GM18505 (cell line): ENCODE measurements at regions not wholly inside any gene's neighbourhood (a gene's known extent, or its start where the extent isn't known, plus 50 kb on each side); places are given as distances from the start of the nearest gene placed in this dataset.

ENCODE experiments used
- ATAC-seq: cut with Tn5 transposase; IDR thresholded peaks from one replicate; pipeline ENCODE4 v1.9.1; 2021; ENCODE audit not compliant: unreplicated experiment
- POLR2A ChIP-seq: IDR thresholded peaks from 4 replicates; pipeline ENCODE4 v1.6.1; 2011; ENCODE audit warnings: borderline replicate concordance; ENCODE audit not compliant: insufficient read depth, insufficient read length; ENCODE audit errors: extremely low read depth

DNA sequence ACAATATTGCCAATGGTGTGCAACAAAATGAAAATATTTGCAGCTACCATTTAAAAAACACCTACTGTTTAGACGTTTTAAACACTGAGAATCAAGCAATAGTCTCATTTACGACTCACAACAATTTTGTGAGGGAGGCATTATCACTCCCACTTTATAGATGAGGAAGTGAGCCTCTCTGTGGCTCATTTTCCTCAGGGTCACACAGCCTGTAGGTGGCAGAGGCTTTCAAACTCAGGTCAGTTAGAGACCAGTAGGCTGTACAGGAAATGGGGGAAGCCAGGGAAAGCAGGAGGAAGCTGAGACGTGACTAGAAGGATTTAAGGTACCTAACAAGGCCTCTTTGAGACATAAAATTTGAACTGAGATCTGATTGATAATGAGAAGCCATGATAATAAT is 95.0 kb upstream of the ZNF521 start:
- no peak for TF ChIP-seq POLR2A
- ATAC-seq: no peak

GRCh38 chr18:25445430-25445829 is 93.5 kb upstream of the ZNF521 start:
- ATAC-seq: no peak
- no peak for TF ChIP-seq POLR2A

GRCh38 chr18:25443776-25444175 is 91.8 kb upstream of the ZNF521 start:
- no peak for TF ChIP-seq POLR2A
- ATAC-seq: no peak

DNA sequence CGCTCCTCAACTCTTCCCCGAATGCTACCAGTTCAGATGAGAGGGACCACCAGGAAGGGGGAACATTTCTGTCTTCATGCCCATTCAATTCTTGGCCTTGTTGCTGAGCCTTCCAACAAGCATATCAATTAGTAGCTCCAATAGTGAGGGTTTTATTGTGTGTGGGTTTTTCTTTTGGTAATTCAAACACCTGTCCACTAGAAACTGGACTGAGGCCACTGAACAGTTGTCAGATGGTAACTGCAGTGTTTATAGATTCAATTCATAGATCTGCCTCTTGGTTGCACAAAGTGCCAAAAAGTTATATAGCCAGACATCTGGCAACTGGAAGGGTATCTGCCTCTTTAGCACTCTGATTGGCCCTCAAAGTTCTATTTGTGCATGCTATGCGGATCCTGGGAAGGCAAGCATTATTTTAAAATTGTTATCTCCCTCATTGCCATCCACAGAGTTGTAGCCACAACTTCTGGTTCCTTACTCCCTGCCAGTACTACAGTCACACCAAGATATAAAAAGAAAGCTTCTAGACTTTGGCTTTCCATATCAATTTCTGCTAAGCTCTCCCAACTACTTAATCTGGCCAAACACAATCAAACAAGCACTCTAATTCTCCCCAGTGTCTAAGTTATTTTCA is 83.3 kb upstream of the ZNF521 start:
- no peak for TF ChIP-seq POLR2A
- ATAC-seq: no peak

GRCh38 chr18:25434745-25435144 is 82.8 kb upstream of the ZNF521 start:
- TF ChIP-seq POLR2A: no peak
- no peak for ATAC-seq

- no peak for TF ChIP-seq POLR2A
- ATAC-seq: no peak
These were observed 81.6 kb upstream of the ZNF521 start for GRCh38 chr18:25433590-25433989.

GRCh38 chr18:25425024-25425423 is 73.1 kb upstream of the ZNF521 start:
- ATAC-seq: no peak

DNA sequence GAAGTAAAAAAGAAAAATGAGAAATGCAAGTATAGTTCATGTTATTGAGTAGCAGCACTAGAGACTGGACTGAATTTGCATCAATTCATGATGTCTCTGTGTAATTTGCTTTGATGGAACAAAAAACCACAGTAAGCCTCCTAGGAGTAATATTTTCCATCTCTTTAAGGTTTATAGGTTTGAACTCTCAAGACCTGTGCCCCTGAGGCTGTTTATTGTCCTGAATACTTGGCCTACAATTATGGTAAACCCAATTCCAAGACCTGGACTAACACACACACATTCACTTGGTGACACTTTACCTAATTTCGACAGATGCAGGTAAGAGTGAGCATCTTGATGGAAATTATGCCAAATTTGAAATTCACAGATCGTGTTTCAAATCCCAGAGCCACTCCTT is 71.8 kb upstream of the ZNF521 start:
- ATAC-seq: no peak
- TF ChIP-seq POLR2A: no peak

More at GRCh38 chr18:25425024-25425423, 73.1 kb upstream of the ZNF521 start:
- no peak for TF ChIP-seq POLR2A

DNA sequence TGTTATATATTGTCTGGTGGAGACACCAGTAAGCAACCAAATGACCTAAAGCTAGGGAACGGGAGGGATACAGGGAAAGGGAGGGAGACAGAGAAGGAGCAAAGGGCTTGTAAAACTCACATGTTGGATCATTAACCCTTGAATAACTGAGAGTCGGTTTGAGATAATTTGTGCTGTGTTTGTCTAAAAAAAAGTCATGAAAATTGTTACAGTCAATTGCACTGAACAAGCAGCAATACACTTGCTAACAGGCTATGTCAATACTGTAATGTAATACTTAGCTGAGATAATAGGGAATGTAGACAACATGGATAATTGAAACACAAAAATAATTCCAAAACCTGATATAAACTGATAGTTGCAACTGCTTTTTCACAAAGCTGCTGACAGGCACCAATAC is 71.3 kb upstream of the ZNF521 start:
- no peak for ATAC-seq

GRCh38 chr18:25422230-25422629 is 70.3 kb upstream of the ZNF521 start:
- TF ChIP-seq POLR2A: no peak
- ATAC-seq: no peak

More for the DNA sequence above, 71.3 kb upstream of the ZNF521 start:
- no peak for TF ChIP-seq POLR2A

GRCh38 chr18:25420077-25420825 is 68.3 kb upstream of the ZNF521 start:
- no peak for TF ChIP-seq POLR2A
- no peak for ATAC-seq

- TF ChIP-seq POLR2A: no peak
- no peak for ATAC-seq
These were observed 64.4 kb upstream of the ZNF521 start for GRCh38 chr18:25416374-25416773.

DNA sequence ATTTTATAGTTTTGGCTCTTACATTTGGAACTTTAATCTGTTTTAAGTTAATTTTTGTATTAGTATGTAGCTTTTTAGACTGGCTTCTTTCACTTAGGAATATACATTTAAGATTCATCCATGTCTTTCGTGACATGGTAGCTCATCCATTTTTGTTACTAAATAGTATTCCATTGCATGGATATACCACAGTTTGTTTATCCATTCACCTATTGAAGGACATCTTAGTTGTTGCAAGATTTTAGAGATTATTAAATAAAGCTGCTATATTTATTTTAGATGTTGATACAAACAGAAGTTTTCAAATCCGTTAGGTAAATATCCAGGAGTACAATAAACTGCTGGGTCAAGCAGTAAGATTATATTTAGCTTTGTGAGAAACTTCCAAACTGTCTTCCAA is 58.0 kb upstream of the ZNF521 start:
- ATAC-seq: no peak
- no peak for TF ChIP-seq POLR2A

DNA sequence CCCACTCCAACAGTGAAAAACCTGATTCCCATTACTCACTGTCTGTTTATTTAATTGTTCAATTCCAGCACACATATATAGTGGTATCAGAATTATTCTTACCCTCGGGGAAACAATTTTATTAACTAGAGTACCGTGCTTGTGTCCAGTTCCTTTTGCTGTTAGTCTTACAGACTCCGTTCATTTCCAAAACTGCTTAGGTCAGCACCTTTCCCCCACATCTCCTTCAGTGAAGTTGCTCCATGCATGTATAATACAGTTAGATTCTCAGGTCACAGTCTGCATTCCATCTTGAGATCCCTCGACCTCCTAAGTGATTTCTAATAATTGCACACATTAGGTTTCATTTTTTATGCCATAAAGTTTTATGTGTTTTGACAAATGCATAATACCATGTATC is 56.3 kb upstream of the ZNF521 start:
- TF ChIP-seq POLR2A: no peak
- ATAC-seq: no peak
